ENCODE measurements at regions not wholly inside any gene's neighbourhood (a gene's known extent, or its start where the extent isn't known, plus 50 kb on each side); places are given as distances from the start of the nearest gene placed in this dataset.

- Mint-ChIP-seq H3K4me3 (no peak overlapping the region), H3K27me3 (peaks cover 0 to 21% of the 10 kb centered on the region in 2 donors), H3K36me3 (ENCODE audit: insufficient read depth) (no peaks in the 10 kb centered on the region), H3K27ac (no peak overlapping the region), H3K4me1 (ENCODE audit: low read depth in 2 of 2) (peaks cover 27 to 28% of the 10 kb centered on the region in 2 donors), H3K9me3 (no peaks in the 10 kb centered on the region)
- DNase-seq, result no peak
- no peak for ATAC-seq (replicated peaks)
Measured at GRCh38 chr20:50335866-50336265, 145.2 kb downstream of the CEBPB start.

GRCh38 chr20:50336661-50337060, 146.0 kb downstream of the CEBPB start:
- Mint-ChIP-seq H3K36me3 (ENCODE audit: insufficient read depth) (no peaks in the 10 kb centered on the region), H3K27ac (no peak overlapping the region), H3K9me3 (no peaks in the 10 kb centered on the region), H3K27me3 (peaks cover 0 to 16% of the 10 kb centered on the region in 2 donors), H3K4me1 (ENCODE audit: low read depth in 2 of 2) (peaks cover 27 to 28% of the 10 kb centered on the region in 2 donors), H3K4me3 (no peak overlapping the region)
- DNase-seq, result no peak
- ATAC-seq (replicated peaks), result no peak

GRCh38 chr20:50337521-50338466, 147.2 kb downstream of the CEBPB start:
- DNase-seq, result no peak
- peak overlapping the region; percentile 89 to 92 for H3K27ac Mint-ChIP-seq
- H3K4me1 Mint-ChIP-seq (ENCODE audit: low read depth in 2 of 2), result peaks cover 27 to 31% of the 10 kb centered on the region in 2 donors
- H3K36me3 Mint-ChIP-seq (ENCODE audit: insufficient read depth), result no peaks in the 10 kb centered on the region
- ATAC-seq (replicated peaks), result no peak
- H3K27me3 Mint-ChIP-seq, result peaks cover 0 to 4% of the 10 kb centered on the region in 2 donors
- no peaks in the 10 kb centered on the region for H3K9me3 Mint-ChIP-seq
- peak overlapping the region; percentile 77 to 78 for H3K4me3 Mint-ChIP-seq

GRCh38 chr20:50338479-50339391, 148.1 kb downstream of the CEBPB start:
- peak; percentile 76 for ATAC-seq (replicated peaks)
- no peaks in the 10 kb centered on the region for H3K9me3 Mint-ChIP-seq
- peak overlapping the region; percentile 77 to 78 for H3K4me3 Mint-ChIP-seq
- H3K27ac Mint-ChIP-seq, result peak overlapping the region; percentile 89 to 92
- peaks cover 27 to 31% of the 10 kb centered on the region in 2 donors for H3K4me1 Mint-ChIP-seq (ENCODE audit: low read depth in 2 of 2)
- H3K27me3 Mint-ChIP-seq, result no peaks in the 10 kb centered on the region
- DNase-seq, result peak; percentile 15 to 47 (median 18)
- H3K36me3 Mint-ChIP-seq (ENCODE audit: insufficient read depth), result no peaks in the 10 kb centered on the region

GRCh38 chr20:50339466-50339901, 148.9 kb downstream of the CEBPB start:
- DNase-seq (no peak), ATAC-seq (replicated peaks) (no peak)
- peak overlapping the region; percentile 89 to 92 for H3K27ac Mint-ChIP-seq
- H3K4me1 Mint-ChIP-seq (ENCODE audit: low read depth in 2 of 2), result peaks cover 27 to 32% of the 10 kb centered on the region in 2 donors
- H3K9me3 Mint-ChIP-seq, result no peaks in the 10 kb centered on the region
- no peaks in the 10 kb centered on the region for H3K27me3 Mint-ChIP-seq
- H3K4me3 Mint-ChIP-seq, result peak overlapping the region; percentile 77 to 78
- no peaks in the 10 kb centered on the region for H3K36me3 Mint-ChIP-seq (ENCODE audit: insufficient read depth)

GRCh38 chr20:50340541-50340940, 149.9 kb downstream of the CEBPB start:
- no peak for DNase-seq
- peaks cover 27 to 29% of the 10 kb centered on the region in 2 donors for H3K4me1 Mint-ChIP-seq (ENCODE audit: low read depth in 2 of 2)
- no peak for ATAC-seq (replicated peaks)
- no peaks in the 10 kb centered on the region for H3K9me3 Mint-ChIP-seq
- no peaks in the 10 kb centered on the region for H3K36me3 Mint-ChIP-seq (ENCODE audit: insufficient read depth)
- no peaks in the 10 kb centered on the region for H3K27me3 Mint-ChIP-seq
- H3K4me3 Mint-ChIP-seq, result peak overlapping the region; percentile 77 to 78
- peak overlapping the region; percentile 89 to 92 for H3K27ac Mint-ChIP-seq

GRCh38 chr20:50341050-50341449, 150.4 kb downstream of the CEBPB start:
- Mint-ChIP-seq H3K27ac (no peak overlapping the region), H3K36me3 (ENCODE audit: insufficient read depth) (no peaks in the 10 kb centered on the region), H3K9me3 (no peaks in the 10 kb centered on the region), H3K4me1 (ENCODE audit: low read depth in 2 of 2) (peaks cover 27 to 29% of the 10 kb centered on the region in 2 donors), H3K27me3 (peaks cover 0 to 3% of the 10 kb centered on the region in 2 donors), H3K4me3 (no peak overlapping the region)
- ATAC-seq (replicated peaks) (no peak), DNase-seq (no peak)

GRCh38 chr20:50341880-50342637, 151.4 kb downstream of the CEBPB start:
- H3K27me3 Mint-ChIP-seq, result peaks cover 0 to 10% of the 10 kb centered on the region in 2 donors
- H3K36me3 Mint-ChIP-seq (ENCODE audit: insufficient read depth), result no peaks in the 10 kb centered on the region
- ATAC-seq (replicated peaks), result no peak
- no peak overlapping the region for H3K27ac Mint-ChIP-seq
- no peak for DNase-seq
- no peak overlapping the region for H3K4me3 Mint-ChIP-seq
- no peaks in the 10 kb centered on the region for H3K9me3 Mint-ChIP-seq
- peaks cover 27 to 38% of the 10 kb centered on the region in 2 donors for H3K4me1 Mint-ChIP-seq (ENCODE audit: low read depth in 2 of 2)

- Mint-ChIP-seq H3K4me3 (no peak overlapping the region), H3K36me3 (ENCODE audit: insufficient read depth) (no peaks in the 10 kb centered on the region), H3K27ac (no peak overlapping the region), H3K9me3 (no peaks in the 10 kb centered on the region), H3K4me1 (ENCODE audit: low read depth in 2 of 2) (peaks cover 27 to 38% of the 10 kb centered on the region in 2 donors), H3K27me3 (peaks cover under 1 to 10% of the 10 kb centered on the region in 2 donors)
- DNase-seq, result no peak
- no peak for ATAC-seq (replicated peaks)
Measured at GRCh38 chr20:50342638-50343102, 152.0 kb downstream of the CEBPB start.

GRCh38 chr20:50343125-50343489, 152.5 kb downstream of the CEBPB start:
- H3K9me3 Mint-ChIP-seq, result no peaks in the 10 kb centered on the region
- ATAC-seq (replicated peaks), result no peak
- H3K4me3 Mint-ChIP-seq, result no peak overlapping the region
- H3K4me1 Mint-ChIP-seq (ENCODE audit: low read depth in 2 of 2), result peaks cover 25 to 37% of the 10 kb centered on the region in 2 donors
- peaks cover 5 to 10% of the 10 kb centered on the region in 2 donors for H3K27me3 Mint-ChIP-seq
- H3K27ac Mint-ChIP-seq, result no peak overlapping the region
- no peaks in the 10 kb centered on the region for H3K36me3 Mint-ChIP-seq (ENCODE audit: insufficient read depth)
- no peak for DNase-seq

- DNase-seq, result no peak
- Mint-ChIP-seq H3K36me3 (ENCODE audit: insufficient read depth) (no peaks in the 10 kb centered on the region), H3K4me1 (ENCODE audit: low read depth in 2 of 2) (peaks cover 20 to 32% of the 10 kb centered on the region in 2 donors), H3K27ac (no peak overlapping the region), H3K4me3 (no peak overlapping the region), H3K27me3 (peaks cover 6 to 10% of the 10 kb centered on the region in 2 donors), H3K9me3 (no peaks in the 10 kb centered on the region)
- ATAC-seq (replicated peaks), result no peak
Measured at GRCh38 chr20:50343490-50344179, 153.0 kb downstream of the CEBPB start.

Data from effector memory CD8-positive, alpha-beta T cell (primary cell).